ENCODE measurements at regions not wholly inside any gene's neighbourhood (a gene's known extent, or its start where the extent isn't known, plus 50 kb on each side); places are given as distances from the start of the nearest gene placed in this dataset.

DNA sequence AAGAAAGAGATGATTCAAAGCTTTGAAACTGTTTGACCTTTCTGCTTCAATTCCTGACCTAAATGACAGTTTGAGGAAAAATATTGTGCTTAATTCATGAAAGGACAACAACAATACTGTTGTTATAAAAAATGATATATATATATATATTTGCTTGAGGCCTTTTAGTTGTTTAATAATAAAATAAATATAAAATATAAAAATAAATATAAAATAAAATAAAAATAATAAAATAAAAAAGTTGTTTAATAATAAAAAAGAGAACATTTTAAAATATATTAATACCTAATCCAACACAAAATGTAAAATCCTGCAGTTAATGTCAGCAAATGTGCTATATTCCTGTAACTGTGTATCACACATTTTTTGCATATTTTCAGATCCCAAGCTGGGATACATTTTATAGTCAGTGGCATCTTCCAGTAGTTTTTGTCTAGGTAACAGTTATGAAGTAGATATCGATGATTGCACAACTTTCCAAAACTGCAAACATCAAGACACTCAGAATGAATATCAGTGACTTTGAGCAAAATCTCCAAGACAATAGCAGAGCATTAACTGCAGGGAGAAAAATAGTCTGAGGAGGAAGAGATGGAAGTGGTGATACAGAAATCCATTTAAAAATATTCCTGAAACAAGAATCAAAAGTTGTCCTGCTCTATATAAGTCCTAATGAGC is 375.5 kb upstream of the KLHL1 start:
- H3K9ac ChIP-seq (ENCODE audit: low read length): no peak overlapping the region
- no peaks in the 10 kb centered on the region for H3K4me1 ChIP-seq (ENCODE audit: control insufficient read depth, low read depth, low read length)
- H3K27me3 ChIP-seq (ENCODE audit: control insufficient read depth, insufficient read depth, low read length): no peaks in the 10 kb centered on the region
- no peak overlapping the region for H3K4me3 ChIP-seq (ENCODE audit: low read length)
- no peaks in the 10 kb centered on the region for H3K36me3 ChIP-seq (ENCODE audit: control insufficient read depth, low read depth, low read length)
- no peaks in the 10 kb centered on the region for H3K9me3 ChIP-seq (ENCODE audit: control insufficient read depth, low read depth, low read length)
- no peak overlapping the region for H3K27ac ChIP-seq (ENCODE audit: low read length)

DNA sequence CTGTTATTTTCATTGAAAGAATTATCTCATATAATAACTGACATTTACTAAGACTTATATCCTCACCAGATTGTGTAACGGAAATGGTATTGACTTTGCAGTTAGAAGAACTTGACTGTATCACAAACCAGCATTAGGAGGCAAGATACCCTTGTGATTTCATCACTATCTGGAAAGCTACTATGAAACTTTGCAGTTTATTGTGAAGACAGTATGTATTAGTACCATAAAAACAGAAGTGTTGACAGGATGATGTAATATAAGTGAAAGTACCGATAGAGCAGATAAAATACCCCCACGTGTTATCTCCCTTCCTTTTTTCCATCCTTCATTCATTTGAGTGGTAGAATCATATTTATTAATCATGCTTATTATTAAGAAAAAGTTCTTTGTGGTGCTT is 365.7 kb upstream of the KLHL1 start:
- H3K4me1 ChIP-seq (ENCODE audit: control insufficient read depth, low read depth, low read length): no peaks in the 10 kb centered on the region
- no peaks in the 10 kb centered on the region for H3K36me3 ChIP-seq (ENCODE audit: control insufficient read depth, low read depth, low read length)
- H3K9ac ChIP-seq (ENCODE audit: low read length): no peak overlapping the region
- H3K27me3 ChIP-seq (ENCODE audit: control insufficient read depth, insufficient read depth, low read length): no peaks in the 10 kb centered on the region
- no peaks in the 10 kb centered on the region for H3K9me3 ChIP-seq (ENCODE audit: control insufficient read depth, low read depth, low read length)
- no peak overlapping the region for H3K4me3 ChIP-seq (ENCODE audit: low read length)
- no peak overlapping the region for H3K27ac ChIP-seq (ENCODE audit: low read length)

DNA sequence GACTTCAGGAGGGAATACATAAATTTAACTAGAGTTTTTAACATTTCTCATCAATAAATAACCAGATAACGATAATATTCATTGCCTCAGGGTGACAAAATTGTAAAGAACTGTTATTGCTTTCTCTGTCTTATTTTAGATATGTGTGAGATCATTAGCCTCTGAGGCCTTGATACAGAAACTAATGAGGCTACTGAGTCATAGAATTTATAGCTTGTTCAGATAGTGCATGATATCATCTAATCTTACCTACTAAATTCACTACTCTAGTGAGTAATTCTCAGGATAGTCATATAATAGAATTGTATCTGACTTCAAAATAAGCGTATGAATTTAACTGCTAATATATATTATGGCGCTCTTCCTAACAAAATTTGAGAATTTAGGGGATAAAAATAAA is 360.8 kb upstream of the KLHL1 start:
- H3K4me1 ChIP-seq (ENCODE audit: control insufficient read depth, low read depth, low read length): no peaks in the 10 kb centered on the region
- no peak overlapping the region for H3K27ac ChIP-seq (ENCODE audit: low read length)
- no peak overlapping the region for H3K4me3 ChIP-seq (ENCODE audit: low read length)
- H3K9me3 ChIP-seq (ENCODE audit: control insufficient read depth, low read depth, low read length): no peaks in the 10 kb centered on the region
- no peaks in the 10 kb centered on the region for H3K27me3 ChIP-seq (ENCODE audit: control insufficient read depth, insufficient read depth, low read length)
- H3K36me3 ChIP-seq (ENCODE audit: control insufficient read depth, low read depth, low read length): no peaks in the 10 kb centered on the region
- H3K9ac ChIP-seq (ENCODE audit: low read length): no peak overlapping the region

DNA sequence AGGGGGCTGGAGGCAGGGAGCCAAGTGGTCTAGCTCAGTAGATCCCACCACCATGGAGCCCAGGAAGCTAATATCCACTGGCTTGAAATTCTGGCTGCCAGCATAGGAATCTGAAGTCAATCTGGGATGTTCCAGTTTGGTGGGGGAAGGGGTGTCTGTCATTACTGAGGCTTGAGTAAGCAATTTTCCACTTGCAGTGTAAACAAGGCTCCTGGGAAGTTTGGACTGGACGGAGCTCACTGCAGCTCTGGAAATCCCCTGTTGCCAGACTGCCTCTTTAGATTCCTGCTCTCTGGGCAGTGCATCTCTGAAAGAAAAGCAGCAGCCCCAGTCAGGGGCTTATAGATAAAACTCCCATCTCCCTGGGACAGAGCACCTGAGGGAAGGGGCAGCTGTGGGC is 349.2 kb upstream of the KLHL1 start:
- no peaks in the 10 kb centered on the region for H3K4me1 ChIP-seq (ENCODE audit: control insufficient read depth, low read depth, low read length)
- H3K36me3 ChIP-seq (ENCODE audit: control insufficient read depth, low read depth, low read length): no peaks in the 10 kb centered on the region
- no peaks in the 10 kb centered on the region for H3K27me3 ChIP-seq (ENCODE audit: control insufficient read depth, insufficient read depth, low read length)
- H3K27ac ChIP-seq (ENCODE audit: low read length): no peak overlapping the region
- H3K9me3 ChIP-seq (ENCODE audit: control insufficient read depth, low read depth, low read length): no peaks in the 10 kb centered on the region
- no peak overlapping the region for H3K9ac ChIP-seq (ENCODE audit: low read length)
- no peak overlapping the region for H3K4me3 ChIP-seq (ENCODE audit: low read length)

DNA sequence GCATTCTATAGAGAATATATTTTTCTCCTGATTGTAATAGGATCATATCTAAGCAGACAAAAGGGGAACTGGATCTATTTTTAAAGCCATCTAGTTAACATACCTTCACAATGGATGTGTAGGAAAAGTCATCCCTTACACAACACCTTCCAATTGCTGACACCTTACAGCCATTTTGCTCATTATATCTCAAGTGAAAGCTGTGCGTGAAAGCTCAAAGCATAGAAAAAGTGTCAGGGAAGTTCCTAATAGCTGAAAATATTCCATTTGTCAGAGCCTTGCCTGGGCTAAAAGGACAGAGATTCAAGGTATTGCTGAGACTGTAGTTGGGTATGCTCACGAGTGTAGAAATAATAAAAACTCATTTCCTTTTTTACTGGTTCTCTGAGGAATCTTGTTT is 340.6 kb upstream of the KLHL1 start:
- Histone ChIP-seq H3K27me3 (ENCODE audit: control insufficient read depth, insufficient read depth, low read length) (no peaks in the 10 kb centered on the region), H3K9me3 (ENCODE audit: control insufficient read depth, low read depth, low read length) (no peaks in the 10 kb centered on the region), H3K36me3 (ENCODE audit: control insufficient read depth, low read depth, low read length) (no peaks in the 10 kb centered on the region), H3K9ac (ENCODE audit: low read length) (no peak overlapping the region), H3K4me3 (ENCODE audit: low read length) (no peak overlapping the region), H3K27ac (ENCODE audit: low read length) (no peak overlapping the region), H3K4me1 (ENCODE audit: control insufficient read depth, low read depth, low read length) (no peaks in the 10 kb centered on the region)

DNA sequence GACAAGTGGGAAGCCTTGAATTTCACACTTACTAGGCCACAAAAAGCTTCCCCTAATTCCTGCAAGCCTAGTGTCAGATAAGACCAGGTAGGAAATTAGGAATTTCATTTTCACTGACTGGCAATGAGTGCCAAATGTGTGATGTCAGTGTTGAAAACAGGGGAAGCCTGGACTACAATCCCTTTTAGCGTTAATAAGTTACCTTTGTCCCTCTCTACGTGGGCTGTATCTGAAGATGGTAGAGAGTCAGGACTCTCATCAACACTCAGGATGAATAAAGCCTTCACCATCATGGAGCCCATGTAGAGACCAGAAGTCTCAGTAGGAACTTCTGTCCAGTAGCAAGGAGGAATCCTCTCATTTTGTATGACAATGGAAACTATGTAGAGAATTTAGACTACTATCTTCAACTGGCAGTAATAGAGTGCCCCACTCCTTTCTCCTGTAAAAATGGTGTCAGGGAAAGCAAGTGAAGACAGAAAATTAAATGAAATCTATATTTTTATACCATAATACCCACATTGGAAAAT is 324.1 kb upstream of the KLHL1 start:
- Histone ChIP-seq H3K9me3 (ENCODE audit: control insufficient read depth, low read depth, low read length) (no peaks in the 10 kb centered on the region), H3K36me3 (ENCODE audit: control insufficient read depth, low read depth, low read length) (no peaks in the 10 kb centered on the region), H3K27ac (ENCODE audit: low read length) (no peak overlapping the region), H3K27me3 (ENCODE audit: control insufficient read depth, insufficient read depth, low read length) (no peaks in the 10 kb centered on the region), H3K4me3 (ENCODE audit: low read length) (no peak overlapping the region), H3K9ac (ENCODE audit: low read length) (no peak overlapping the region), H3K4me1 (ENCODE audit: control insufficient read depth, low read depth, low read length) (peaks cover 10% of the 10 kb centered on the region)

DNA sequence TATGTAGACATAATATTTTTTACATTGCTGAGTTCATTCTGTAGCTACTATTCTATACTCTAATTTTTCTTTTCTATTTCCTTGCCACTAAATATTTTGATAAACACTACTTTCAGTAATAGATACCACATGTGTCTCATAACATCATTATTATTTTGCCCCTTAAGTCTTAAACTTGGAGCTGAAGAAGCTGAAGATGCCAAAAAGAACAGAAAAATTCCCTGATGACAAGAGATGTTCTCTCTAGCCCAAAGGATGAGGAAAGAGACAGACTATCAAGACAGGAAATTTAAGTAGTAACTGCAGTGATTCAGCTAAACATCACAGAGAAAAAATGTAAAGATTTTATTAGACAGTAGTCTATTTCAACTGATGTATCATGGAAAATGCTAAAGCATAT is 322.0 kb upstream of the KLHL1 start:
- Histone ChIP-seq H3K9me3 (ENCODE audit: control insufficient read depth, low read depth, low read length) (no peaks in the 10 kb centered on the region), H3K36me3 (ENCODE audit: control insufficient read depth, low read depth, low read length) (no peaks in the 10 kb centered on the region), H3K27me3 (ENCODE audit: control insufficient read depth, insufficient read depth, low read length) (no peaks in the 10 kb centered on the region), H3K27ac (ENCODE audit: low read length) (no peak overlapping the region), H3K9ac (ENCODE audit: low read length) (no peak overlapping the region), H3K4me1 (ENCODE audit: control insufficient read depth, low read depth, low read length) (peaks cover 10% of the 10 kb centered on the region), H3K4me3 (ENCODE audit: low read length) (no peak overlapping the region)

DNA sequence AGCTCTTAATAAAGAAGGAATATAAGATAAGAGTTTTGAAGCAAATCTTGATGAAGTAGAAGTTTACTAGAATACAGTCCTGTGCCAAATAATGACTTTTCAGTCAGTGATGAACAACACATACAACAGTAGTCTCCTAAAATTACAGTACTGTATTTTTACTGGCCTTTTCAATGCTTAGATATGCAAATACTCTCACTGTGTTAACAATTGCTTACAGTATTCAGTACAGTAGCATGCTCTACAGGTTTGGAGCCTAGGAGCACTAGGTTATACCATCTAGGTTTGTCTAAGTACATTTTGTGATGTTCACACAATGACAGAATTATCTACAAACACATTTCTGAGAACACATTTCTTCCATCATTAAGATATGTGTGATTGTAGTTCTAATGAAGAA is 316.7 kb upstream of the KLHL1 start:
- peaks cover 7% of the 10 kb centered on the region for H3K4me1 ChIP-seq (ENCODE audit: control insufficient read depth, low read depth, low read length)
- peak overlapping the region; percentile 9 for H3K27ac ChIP-seq (ENCODE audit: low read length)

DNA sequence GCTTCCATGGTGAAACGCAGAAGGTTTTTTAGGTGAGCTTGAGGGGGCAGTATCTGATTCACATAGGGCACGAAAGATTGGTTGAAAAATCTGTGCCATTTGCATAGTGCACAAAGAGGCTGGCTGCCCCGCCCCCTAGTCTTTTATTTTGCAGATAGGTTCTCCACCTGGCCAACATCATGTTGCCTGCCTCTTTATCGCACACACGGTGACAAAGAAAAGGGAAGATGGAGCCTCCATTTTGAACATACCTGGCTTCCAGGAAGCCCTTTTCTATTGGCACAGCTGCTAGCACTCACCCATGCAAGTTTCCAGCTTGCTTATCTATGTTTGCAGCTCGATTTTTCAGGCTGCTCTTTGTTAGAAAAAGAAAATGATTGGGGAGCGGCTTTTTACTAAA is 316.2 kb upstream of the KLHL1 start:
- no peaks in the 10 kb centered on the region for H3K36me3 ChIP-seq (ENCODE audit: control insufficient read depth, low read depth, low read length)
- peak overlapping the region; percentile 9 for H3K27ac ChIP-seq (ENCODE audit: low read length)
- H3K27me3 ChIP-seq (ENCODE audit: control insufficient read depth, insufficient read depth, low read length): no peaks in the 10 kb centered on the region
- peaks cover 7% of the 10 kb centered on the region for H3K4me1 ChIP-seq (ENCODE audit: control insufficient read depth, low read depth, low read length)
- H3K9ac ChIP-seq (ENCODE audit: low read length): peak overlapping the region; percentile 9
- no peak overlapping the region for H3K4me3 ChIP-seq (ENCODE audit: low read length)
- no peaks in the 10 kb centered on the region for H3K9me3 ChIP-seq (ENCODE audit: control insufficient read depth, low read depth, low read length)

More for the DNA sequence above, 316.7 kb upstream of the KLHL1 start:
- no peaks in the 10 kb centered on the region for H3K36me3 ChIP-seq (ENCODE audit: control insufficient read depth, low read depth, low read length)
- no peak overlapping the region for H3K9ac ChIP-seq (ENCODE audit: low read length)
- no peaks in the 10 kb centered on the region for H3K9me3 ChIP-seq (ENCODE audit: control insufficient read depth, low read depth, low read length)
- H3K4me3 ChIP-seq (ENCODE audit: low read length): no peak overlapping the region
- no peaks in the 10 kb centered on the region for H3K27me3 ChIP-seq (ENCODE audit: control insufficient read depth, insufficient read depth, low read length)

DNA sequence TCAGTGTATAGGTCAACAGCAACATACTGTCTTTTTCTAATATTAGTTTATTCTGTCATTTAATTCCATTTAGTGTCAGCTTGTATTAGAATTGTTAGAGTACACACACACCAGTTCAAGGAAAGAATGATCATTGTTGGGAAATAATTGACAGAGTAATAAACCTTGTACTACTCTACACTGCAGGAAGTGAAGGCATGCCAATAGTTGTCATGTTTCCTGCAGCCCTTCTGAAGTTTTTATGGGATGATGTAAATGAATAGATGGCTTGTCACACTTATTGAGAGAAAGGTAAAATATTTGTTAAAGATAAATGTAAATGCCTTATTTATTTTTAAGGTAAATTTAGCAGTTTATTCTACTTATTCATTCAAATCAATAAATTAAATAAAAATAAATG is 306.9 kb upstream of the KLHL1 start:
- Histone ChIP-seq H3K4me1 (ENCODE audit: control insufficient read depth, low read depth, low read length) (no peaks in the 10 kb centered on the region), H3K9me3 (ENCODE audit: control insufficient read depth, low read depth, low read length) (no peaks in the 10 kb centered on the region), H3K4me3 (ENCODE audit: low read length) (no peak overlapping the region), H3K36me3 (ENCODE audit: control insufficient read depth, low read depth, low read length) (no peaks in the 10 kb centered on the region), H3K9ac (ENCODE audit: low read length) (no peak overlapping the region), H3K27ac (ENCODE audit: low read length) (no peak overlapping the region), H3K27me3 (ENCODE audit: control insufficient read depth, insufficient read depth, low read length) (no peaks in the 10 kb centered on the region)

DNA sequence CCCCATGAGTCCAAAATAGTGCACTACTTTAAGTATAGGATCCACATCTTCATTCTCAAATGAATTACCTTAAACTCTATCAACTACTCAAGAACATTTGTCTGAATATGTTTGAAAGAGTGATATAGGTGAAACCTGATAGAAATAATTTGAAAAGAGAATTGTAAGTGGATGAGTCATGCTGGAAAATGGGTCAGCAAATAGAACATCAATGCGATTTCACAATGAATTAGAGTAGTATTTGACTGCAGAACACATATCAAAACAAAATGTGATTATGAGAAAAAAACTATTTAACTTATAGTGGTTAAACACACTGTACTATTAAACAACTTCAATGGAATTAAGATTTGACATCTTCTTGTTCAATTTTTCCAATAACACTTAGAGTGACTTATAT is 300.6 kb upstream of the KLHL1 start:
- Histone ChIP-seq H3K4me1 (ENCODE audit: control insufficient read depth, low read depth, low read length) (no peaks in the 10 kb centered on the region), H3K4me3 (ENCODE audit: low read length) (no peak overlapping the region), H3K9me3 (ENCODE audit: control insufficient read depth, low read depth, low read length) (no peaks in the 10 kb centered on the region), H3K27ac (ENCODE audit: low read length) (no peak overlapping the region), H3K36me3 (ENCODE audit: control insufficient read depth, low read depth, low read length) (no peaks in the 10 kb centered on the region), H3K9ac (ENCODE audit: low read length) (no peak overlapping the region), H3K27me3 (ENCODE audit: control insufficient read depth, insufficient read depth, low read length) (no peaks in the 10 kb centered on the region)

DNA sequence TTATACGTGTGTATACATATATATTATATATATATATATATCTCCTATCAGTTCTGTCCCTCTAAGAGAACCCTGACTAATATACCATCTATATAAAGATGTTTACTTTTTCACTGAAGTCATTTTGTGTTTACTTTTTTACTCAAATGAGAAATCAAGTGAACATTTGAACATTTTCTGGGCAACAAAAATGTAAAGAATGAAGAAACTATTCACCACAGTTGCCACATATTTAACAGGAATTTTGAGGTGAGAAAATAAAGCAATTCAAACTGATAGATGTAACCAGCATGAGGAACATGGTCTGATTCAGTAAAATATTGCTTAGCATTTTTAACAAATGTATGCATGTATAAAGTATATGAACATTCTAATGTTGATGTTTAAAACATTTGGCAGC is 299.2 kb upstream of the KLHL1 start:
- Histone ChIP-seq H3K4me3 (ENCODE audit: low read length) (no peak overlapping the region), H3K27ac (ENCODE audit: low read length) (no peak overlapping the region), H3K9ac (ENCODE audit: low read length) (no peak overlapping the region), H3K4me1 (ENCODE audit: control insufficient read depth, low read depth, low read length) (no peaks in the 10 kb centered on the region), H3K9me3 (ENCODE audit: control insufficient read depth, low read depth, low read length) (no peaks in the 10 kb centered on the region), H3K36me3 (ENCODE audit: control insufficient read depth, low read depth, low read length) (no peaks in the 10 kb centered on the region), H3K27me3 (ENCODE audit: control insufficient read depth, insufficient read depth, low read length) (no peaks in the 10 kb centered on the region)

Data from iPS-18a (cell line).